A549 (cell line): ENCODE measurements at regions not wholly inside any gene's neighbourhood (a gene's known extent, or its start where the extent isn't known, plus 50 kb on each side); places are given as distances from the start of the nearest gene placed in this dataset.
"Not testable (repeated sequence)": the region's sequence is repeated elsewhere in the genome, so short reads cannot be mapped to it uniquely, and the experiment has no call there.

ENCODE experiments used
- ATAC-seq, 2 experiments: fragments of 200-7000 bp in 1 of 2; fragments of >200 bp in 1 of 2; cut with Nextera tagmentation in 1 of 2; cut with Tn5 transposase in 1 of 2; 3 replicates each; pipeline versions ENCODE4 v1.8.0 to v1.9.1; 2018 to 2020; ENCODE audit warnings: mild to moderate bottlenecking in 1 of 2, moderate library complexity in 1 of 2
- CTCF ChIA-PET: fragments of 300-600 bp; sonication (Branson Sonifier 250); formaldehyde crosslinking; extraction: SDS; loops from one replicate; lab custom pipeline; 2021; ENCODE audit warnings: antibody characterized with exemption, inconsistent platforms; lab: Yijun Ruan, JAX
- POLR2A ChIA-PET: fragments of 350-600 bp; formaldehyde crosslinking; extraction: SDS; loops from one replicate; lab custom pipeline; 2021; ENCODE audit warnings: antibody characterized with exemption, inconsistent platforms; lab: Yijun Ruan, JAX
- DNase-seq, 2 experiments: peaks; one replicate each; pipeline versions ENCODE4 v3.0.0 to v3.0.0-alpha.2; 2011 to 2016; ENCODE audit warnings: low read depth in 1 of 2, low spot score in 1 of 2
- FAIRE-seq: peaks from 2 replicates; lab custom pipeline; 2011; peaks lifted over from hg19 to GRCh38; lab: Jason Lieb, UNC
- H3K27ac ChIP-seq, 2 experiments: fragments of >200 bp; sonication (Bioruptor Twin); formaldehyde crosslinking; 3 replicates each; pipeline ENCODE4 v1.5.1; 2016 to 2017
- H3K4me1 ChIP-seq: fragments of >200 bp; sonication (Bioruptor Twin); formaldehyde crosslinking; 3 replicates; pipeline ENCODE4 v1.6.1; 2016
- H3K4me2 ChIP-seq: fragments of >200 bp; sonication (Bioruptor Twin); formaldehyde crosslinking; 3 replicates; pipeline ENCODE4 v1.6.1; 2016
- H3K4me3 ChIP-seq: fragments of >200 bp; sonication (Bioruptor Twin); formaldehyde crosslinking; 3 replicates; pipeline ENCODE4 v1.5.1; 2016
- H3K9me3 ChIP-seq: fragments of >200 bp; sonication (Bioruptor Twin); formaldehyde crosslinking; 3 replicates; pipeline ENCODE4 v1.6.1; 2016
- BHLHE40 ChIP-seq: IDR thresholded peaks from 2 replicates; pipeline ENCODE4 v1.6.1; 2012; ENCODE audit warnings: low read depth, low read length, inconsistent platforms
- CBX8 ChIP-seq: fragments of 200-600 bp; sonication (generic); IDR thresholded peaks from 2 replicates; pipeline ENCODE4 v1.6.1; 2016
- CEBPB ChIP-seq, 2 experiments: fragments of >200 bp in 1 of 2; sonication (Bioruptor Twin) in 1 of 2; formaldehyde crosslinking in 1 of 2; IDR thresholded peaks; 2 replicates each; pipeline ENCODE4 v1.6.1; 2012 to 2016
- CHD2 ChIP-seq: fragments of 150-350 bp; IDR thresholded peaks from 2 replicates; pipeline ENCODE4 v1.6.1; 2014; ENCODE audit warnings: low read length; ENCODE audit not compliant: partially characterized antibody
- FOXS1 ChIP-seq: fragments of 250-450 bp; sonication (Bioruptor Pico); IDR thresholded peaks from 2 replicates; pipeline ENCODE4 v1.5.0; 2020; ENCODE audit warnings: mild to moderate bottlenecking, moderate library complexity
- HDAC2 ChIP-seq: fragments of 200-600 bp; sonication (generic); IDR thresholded peaks from 2 replicates; pipeline ENCODE4 v1.6.1; 2016
- HES2 ChIP-seq: fragments of >200 bp; sonication (Bioruptor Twin); formaldehyde crosslinking; IDR thresholded peaks from 2 replicates; pipeline ENCODE4 v1.6.1; 2016
- HOXA7 ChIP-seq: fragments of 250-450 bp; sonication (Bioruptor Pico); IDR thresholded peaks from 2 replicates; pipeline ENCODE4 v1.5.0; 2020; ENCODE audit warnings: mild to moderate bottlenecking, moderate library complexity
- HOXB13 ChIP-seq: fragments of 250-450 bp; sonication (Bioruptor Pico); IDR thresholded peaks from 2 replicates; pipeline ENCODE4 v1.5.0; 2020; ENCODE audit warnings: low read depth, mild to moderate bottlenecking, moderate library complexity
- HOXB5 ChIP-seq: fragments of 250-450 bp; sonication (Bioruptor Pico); IDR thresholded peaks from 2 replicates; pipeline ENCODE4 v1.5.0; 2020; ENCODE audit warnings: mild to moderate bottlenecking, moderate library complexity
- JUNB ChIP-seq: fragments of >200 bp; sonication (Bioruptor Twin); formaldehyde crosslinking; IDR thresholded peaks from 2 replicates; pipeline ENCODE4 v1.6.1; 2016
- KDM1A ChIP-seq: fragments of 200-600 bp; sonication (generic); IDR thresholded peaks from 2 replicates; pipeline ENCODE4 v1.6.1; 2016; ENCODE audit warnings: low read depth, mild to moderate bottlenecking
- MAFK ChIP-seq: fragments of 450-650 bp; IDR thresholded peaks from 2 replicates; pipeline ENCODE4 v1.6.1; 2014; ENCODE audit not compliant: partially characterized antibody
- MAX ChIP-seq: IDR thresholded peaks from 2 replicates; pipeline ENCODE4 v1.6.1; 2012
- MAZ ChIP-seq: fragments of 150-350 bp; IDR thresholded peaks from 2 replicates; pipeline ENCODE4 v1.6.1; 2014; ENCODE audit warnings: antibody characterized with exemption, low read depth, low read length, borderline replicate concordance
- MYC ChIP-seq: IDR thresholded peaks from 2 replicates; pipeline ENCODE4 v1.6.1; 2012; ENCODE audit warnings: mild to moderate bottlenecking, inconsistent platforms, low read length, improper control_type of control experiment, borderline replicate concordance
- NFE2L2 ChIP-seq: fragments of 150-350 bp; conservative IDR thresholded peaks from 2 replicates; pipeline ENCODE4 v1.6.1; 2014; ENCODE audit warnings: low read length
- PHF8 ChIP-seq: fragments of 200-600 bp; sonication (generic); IDR thresholded peaks from 2 replicates; pipeline ENCODE4 v1.6.1; 2016; ENCODE audit warnings: low read depth, mild to moderate bottlenecking, antibody characterized with exemption, moderate library complexity, borderline replicate concordance
- POLR2A ChIP-seq: IDR thresholded peaks from 2 replicates; pipeline ENCODE4 v1.6.1; 2012; ENCODE audit warnings: mild to moderate bottlenecking, low read length
- RAD21 ChIP-seq, 2 experiments: fragments of >200 bp in 1 of 2; sonication (Bioruptor Twin) in 1 of 2; formaldehyde crosslinking in 1 of 2; IDR thresholded peaks in 1 of 2; conservative IDR thresholded peaks in 1 of 2; 2 replicates in 1 of 2; 3 replicates in 1 of 2; pipeline ENCODE4 v1.6.1; 2012 to 2018; ENCODE audit warnings: inconsistent platforms in 1 of 2
- REST ChIP-seq: fragments of 200-600 bp; sonication (generic); IDR thresholded peaks from 2 replicates; pipeline ENCODE4 v1.6.1; 2016; ENCODE audit warnings: antibody characterized with exemption, mild to moderate bottlenecking, moderate library complexity
- SMC3 ChIP-seq: fragments of >200 bp; sonication (Bioruptor Twin); formaldehyde crosslinking; IDR thresholded peaks from 3 replicates; pipeline ENCODE4 v1.6.1; 2018; ENCODE audit warnings: inconsistent platforms
- TP53 ChIP-seq: fragments of 250-450 bp; sonication (Bioruptor Pico); IDR thresholded peaks from 2 replicates; pipeline ENCODE4 v1.5.0; 2021; ENCODE audit warnings: mild to moderate bottlenecking, moderate library complexity
- ZNF302 ChIP-seq: fragments of 250-450 bp; sonication (Bioruptor Pico); IDR thresholded peaks from 2 replicates; pipeline ENCODE4 v1.9.0; 2021; ENCODE audit warnings: inconsistent platforms, mild to moderate bottlenecking, moderate library complexity
- WGBS: methylation state at CpG from one replicate; pipeline ENCODE4 v1.1.6; 2017; ENCODE audit errors: missing lambda C conversion rate; 5-methylcytosine and 5-hydroxymethylcytosine counted together
- TF ChIP-seq, protein P1 (sequence below): IDR thresholded peaks from 2 replicates; pipeline ENCODE4 v1.6.1; 2012

DNA sequence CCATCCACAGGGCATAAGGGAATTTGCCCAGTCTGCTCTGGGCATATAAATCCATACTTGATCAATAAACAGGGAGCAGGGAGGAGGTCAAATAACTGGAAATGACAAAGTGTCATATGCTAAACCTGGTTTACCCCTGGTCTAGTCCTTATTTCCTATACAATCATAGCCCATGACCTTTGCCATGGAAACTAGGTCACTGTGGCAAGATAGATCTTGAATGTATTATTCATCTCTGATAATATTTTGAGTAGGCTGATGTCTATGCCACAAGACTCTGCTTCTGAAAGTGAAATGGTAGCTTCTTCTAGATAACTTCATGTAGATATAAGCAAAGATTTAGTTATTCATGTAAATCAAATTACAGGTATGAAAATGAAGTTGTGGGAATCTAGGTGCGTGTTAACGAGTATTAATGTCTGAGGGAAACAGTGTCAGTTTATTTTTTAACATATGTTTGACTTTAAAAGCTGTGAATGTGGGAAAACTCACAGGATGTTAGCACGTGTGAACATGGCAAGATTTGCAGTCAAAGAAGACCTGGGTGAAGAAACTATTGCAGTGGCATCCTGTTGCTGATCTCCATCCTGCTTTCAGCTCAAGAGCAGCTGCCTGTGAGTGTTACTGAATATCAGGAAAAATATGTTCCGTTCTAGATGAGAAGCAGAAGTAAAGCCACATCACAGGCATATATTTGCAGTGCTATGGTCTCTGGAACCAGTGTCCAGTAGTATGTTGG lies 81.8 kb upstream of the NDP start (continued):
- TF ChIP-seq REST (no peak), MAZ (no peak), POLR2A (no peak), PHF8 (no peak), NFE2L2 (no peak), CHD2 (no peak), CEBPB (IDR thresholded peaks at IDR 0.05) (no peak), TP53 (no peak), JUNB (no peak)
- TF ChIP-seq, protein P1, sequence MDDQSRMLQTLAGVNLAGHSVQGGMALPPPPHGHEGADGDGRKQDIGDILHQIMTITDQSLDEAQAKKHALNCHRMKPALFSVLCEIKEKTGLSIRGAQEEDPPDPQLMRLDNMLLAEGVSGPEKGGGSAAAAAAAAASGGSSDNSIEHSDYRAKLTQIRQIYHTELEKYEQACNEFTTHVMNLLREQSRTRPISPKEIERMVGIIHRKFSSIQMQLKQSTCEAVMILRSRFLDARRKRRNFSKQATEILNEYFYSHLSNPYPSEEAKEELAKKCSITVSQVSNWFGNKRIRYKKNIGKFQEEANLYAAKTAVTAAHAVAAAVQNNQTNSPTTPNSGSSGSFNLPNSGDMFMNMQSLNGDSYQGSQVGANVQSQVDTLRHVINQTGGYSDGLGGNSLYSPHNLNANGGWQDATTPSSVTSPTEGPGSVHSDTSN, result no peak

DNA sequence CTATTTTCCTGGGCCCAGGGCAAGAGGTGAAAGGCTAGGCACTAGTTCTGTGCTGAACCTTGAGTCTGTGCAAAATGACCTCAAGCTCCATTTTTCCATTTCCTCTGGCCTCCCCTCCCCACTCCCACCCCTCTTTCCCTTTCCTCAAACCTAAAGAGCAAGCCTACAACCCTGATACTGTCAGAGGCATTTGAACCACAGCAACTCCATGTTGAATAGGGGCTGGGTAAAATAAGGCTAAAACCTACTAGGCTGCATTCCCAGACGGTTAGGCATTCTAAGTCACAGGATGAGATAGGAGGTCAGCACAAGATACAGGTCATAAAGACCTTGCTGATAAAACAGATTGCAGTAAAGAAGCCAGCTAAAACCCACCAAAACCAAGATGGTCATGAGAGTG lies 71.9 kb upstream of the NDP start:
- H3K9me3 ChIP-seq, H3K4me3 ChIP-seq, H3K4me2 ChIP-seq, H3K27ac ChIP-seq, DNase-seq, ATAC-seq, H3K4me1 ChIP-seq, POLR2A ChIA-PET, FAIRE-seq: not testable (repeated sequence)
- WGBS, result 67% methylated on average over 1 of the region's 1 CpG
- CTCF ChIA-PET, result interaction anchor here (1.5 kb wide), 1 partner anchor 19 kb away, joined by 3 read pairs; no protein-coding TSS in a partner anchor

- ATAC-seq, result no peak
- no peak overlapping the region for H3K4me3 ChIP-seq
- H3K27ac ChIP-seq, result no peak overlapping the region
- H3K9me3 ChIP-seq, result no peaks in the 10 kb centered on the region
- POLR2A ChIA-PET, result no interaction called here
- 22% methylated on average over 1 of the region's 1 CpG for WGBS
- no peak for DNase-seq
- peak; percentile 51 for FAIRE-seq
- H3K4me2 ChIP-seq, result no peak overlapping the region
- CTCF ChIA-PET, result interaction anchor here (1.5 kb wide), 1 partner anchor 20 kb away, joined by 3 read pairs; no protein-coding TSS in a partner anchor
- no peaks in the 10 kb centered on the region for H3K4me1 ChIP-seq
- no peak for TF ChIP-seq HES2
- TF ChIP-seq POLR2A, result no peak
- TF ChIP-seq HOXB5 (CRISPR knock-in tag), result no peak
- no peak for TF ChIP-seq ZNF302 (CRISPR knock-in tag)
- no peak for TF ChIP-seq RAD21 (conservative IDR thresholded peaks at IDR 0.05 in 1 of 2, IDR thresholded peaks at IDR 0.05 in 1 of 2)
- no peak for TF ChIP-seq CBX8
- no peak for TF ChIP-seq MAX
- TF ChIP-seq NFE2L2, result no peak
- TF ChIP-seq BHLHE40, result no peak
- no peak for TF ChIP-seq HDAC2
- no peak for TF ChIP-seq FOXS1 (CRISPR knock-in tag)
- no peak for TF ChIP-seq MAFK
- TF ChIP-seq HOXA7 (CRISPR knock-in tag), result no peak
- TF ChIP-seq MAZ, result no peak
- TF ChIP-seq MYC, result no peak
- TF ChIP-seq PHF8, result no peak
- no peak for TF ChIP-seq HOXB13 (CRISPR knock-in tag)
- no peak for TF ChIP-seq KDM1A
- TF ChIP-seq, protein P1, result no peak
- no peak for TF ChIP-seq SMC3
Observed at GRCh38 chrX:44043496-44043895, 70.3 kb upstream of the NDP start.
